GM21529 (cell line): ENCODE measurements at regions not wholly inside any gene's neighbourhood (a gene's known extent, or its start where the extent isn't known, plus 50 kb on each side); places are given as distances from the start of the nearest gene placed in this dataset.
"Not testable (repeated sequence)": the region's sequence is repeated elsewhere in the genome, so short reads cannot be mapped to it uniquely, and the experiment has no call there.

Experiments used
- ATAC-seq: cut with Tn5 transposase; IDR thresholded peaks from one replicate; pipeline ENCODE4 v1.9.1; 2021; ENCODE audit not compliant: unreplicated experiment

DNA sequence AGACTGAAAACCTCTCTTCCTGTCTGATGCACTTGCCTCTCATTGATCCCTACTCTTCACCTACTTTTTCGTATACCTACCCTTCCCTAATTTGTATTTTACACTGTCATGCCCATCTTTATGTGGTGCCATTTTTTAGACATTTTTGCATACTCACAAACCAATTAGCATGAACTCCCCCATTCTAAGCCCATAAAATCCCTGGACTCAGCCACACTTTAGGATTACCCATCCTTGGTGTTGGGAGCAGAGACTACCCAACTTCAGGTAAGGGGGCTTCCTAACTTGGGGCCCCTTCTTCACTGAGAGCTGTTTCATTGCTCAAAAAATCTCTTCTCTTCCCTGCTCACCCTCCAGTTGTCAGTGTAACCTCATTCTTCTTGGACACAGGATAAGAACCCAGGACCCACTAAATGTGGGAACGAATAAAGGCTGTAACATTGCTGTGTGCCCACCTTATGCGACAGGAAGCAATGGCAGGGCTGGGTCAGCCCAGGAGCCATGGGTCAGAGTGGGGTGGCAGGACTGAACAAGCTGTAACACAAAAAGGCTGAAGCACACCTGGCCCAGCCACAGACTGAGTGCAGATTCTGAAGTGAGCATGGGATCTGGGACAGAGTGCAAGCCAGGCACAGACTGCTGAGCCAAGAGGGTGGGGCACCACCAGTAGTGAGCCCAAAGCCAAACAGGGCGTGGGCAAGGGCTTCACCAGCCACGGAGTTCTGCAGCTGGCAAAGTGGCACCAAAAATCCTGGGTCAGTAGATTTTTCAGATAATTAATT, 789.1 kb upstream of the HS3ST5 start:
- ATAC-seq: no peak

GRCh38 chr6:115121513-115121912, 778.7 kb upstream of the HS3ST5 start:
- ATAC-seq: not testable (repeated sequence)

DNA sequence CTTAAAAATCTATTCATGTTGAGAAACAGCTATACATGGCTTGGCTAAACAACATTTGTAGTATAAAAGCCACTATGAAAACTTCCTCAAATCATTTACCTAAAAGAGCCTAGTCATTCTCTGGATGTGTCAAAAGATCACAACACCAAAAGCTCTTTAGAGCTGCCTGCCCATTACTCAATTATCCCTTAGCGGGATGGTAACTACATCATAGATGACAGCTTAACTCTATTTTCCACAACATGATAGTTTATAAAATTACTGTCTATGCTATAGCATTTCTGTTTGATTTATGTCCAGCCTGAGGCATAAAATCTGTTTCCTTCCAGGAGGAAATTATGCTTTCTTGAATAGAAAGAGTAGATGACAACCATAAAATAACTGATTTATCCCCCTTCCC, 777.6 kb upstream of the HS3ST5 start:
- ATAC-seq: no peak

DNA sequence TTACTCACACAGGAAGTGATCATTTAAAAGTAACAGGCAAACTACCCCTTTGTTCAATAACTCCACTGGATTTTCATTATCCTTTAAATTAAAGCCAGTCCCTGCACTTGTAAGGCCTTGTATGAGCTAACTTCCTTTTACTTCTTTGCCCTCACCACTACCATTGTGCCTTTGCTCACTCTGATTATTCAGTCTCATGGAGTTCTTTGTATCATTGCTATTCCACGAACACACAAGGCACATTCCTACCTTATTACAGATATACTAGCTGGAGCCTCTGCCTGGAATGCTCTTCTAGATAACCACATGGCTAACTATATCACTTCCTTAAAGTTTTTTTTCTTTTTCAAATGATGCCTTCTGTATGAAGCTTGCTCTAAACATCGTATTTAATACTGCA, 748.6 kb upstream of the HS3ST5 start:
- ATAC-seq: no peak

GRCh38 chr6:115078555-115078954, 735.7 kb upstream of the HS3ST5 start:
- ATAC-seq: no peak

DNA sequence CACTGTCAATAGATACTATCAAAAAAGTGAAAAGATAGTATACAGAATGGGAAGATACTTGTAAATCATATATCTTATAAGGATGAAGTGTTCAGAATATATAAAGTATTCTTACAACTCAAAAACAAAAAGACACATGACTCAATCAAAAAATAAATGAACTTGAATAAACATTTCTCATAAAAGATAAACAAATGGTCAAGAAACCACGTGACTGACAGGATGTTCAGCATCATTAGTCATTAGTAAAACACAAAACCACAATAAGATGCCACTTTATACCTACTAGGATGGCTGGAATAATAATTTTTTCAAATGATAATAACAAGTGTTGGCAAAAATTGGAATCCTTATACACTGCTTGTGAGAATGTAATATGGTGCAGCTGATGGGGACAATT, 729.1 kb upstream of the HS3ST5 start:
- ATAC-seq: no peak

DNA sequence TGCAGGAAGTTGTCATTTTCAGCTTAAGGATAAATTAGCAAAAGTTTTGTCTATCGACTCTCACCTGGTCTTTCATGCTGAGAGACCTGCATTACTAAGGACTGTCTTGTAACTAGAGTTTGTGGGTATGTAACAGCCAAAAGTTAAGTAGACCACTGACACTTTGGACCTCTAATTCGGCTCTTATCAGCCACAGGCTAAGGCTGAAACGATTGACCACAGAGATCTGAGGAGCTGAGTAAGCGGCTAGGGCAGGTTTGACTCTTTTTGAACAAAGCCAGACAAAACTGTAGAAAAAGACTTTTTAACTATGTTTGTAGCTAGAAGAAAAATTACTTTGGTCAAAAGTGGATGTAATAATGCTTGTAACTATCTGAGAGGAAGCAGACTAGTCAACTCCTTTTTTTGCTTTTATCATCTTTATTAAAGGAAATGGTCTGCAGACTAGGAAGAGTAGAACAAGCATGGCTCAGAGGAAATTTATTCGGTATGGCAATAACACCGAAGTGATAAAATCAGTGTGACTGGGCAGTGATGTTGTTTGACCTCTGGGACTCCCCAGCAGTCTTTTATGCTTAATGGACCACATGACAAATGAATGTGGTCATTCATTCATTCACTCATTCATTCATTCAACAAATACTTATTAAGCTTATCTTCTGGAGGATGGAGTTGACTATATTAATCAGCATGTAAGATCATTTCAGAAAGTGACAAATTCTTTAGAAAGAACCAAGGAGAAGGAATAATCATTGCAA, 725.0 kb upstream of the HS3ST5 start:
- no peak for ATAC-seq

DNA sequence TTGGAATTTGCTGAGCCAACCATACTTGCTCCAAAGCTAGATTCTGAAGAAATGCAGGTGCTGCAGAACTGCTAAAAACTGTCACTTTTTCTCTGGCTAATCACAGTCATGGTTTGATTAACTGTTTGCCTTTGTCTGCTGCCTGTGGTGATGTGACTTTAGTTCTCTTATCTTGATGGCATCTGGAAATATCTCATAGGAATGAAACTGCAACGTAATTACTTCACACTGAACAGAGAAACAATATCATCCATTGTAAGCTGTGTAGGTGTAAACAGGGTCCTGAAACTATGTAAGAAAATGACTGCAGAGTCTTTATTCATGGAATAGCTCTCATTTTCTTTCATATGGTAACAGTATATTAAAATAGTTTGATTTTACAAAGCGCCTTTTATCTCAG, 721.9 kb upstream of the HS3ST5 start:
- no peak for ATAC-seq

- ATAC-seq: no peak
Observed at GRCh38 chr6:115060581-115060980, 717.8 kb upstream of the HS3ST5 start.

DNA sequence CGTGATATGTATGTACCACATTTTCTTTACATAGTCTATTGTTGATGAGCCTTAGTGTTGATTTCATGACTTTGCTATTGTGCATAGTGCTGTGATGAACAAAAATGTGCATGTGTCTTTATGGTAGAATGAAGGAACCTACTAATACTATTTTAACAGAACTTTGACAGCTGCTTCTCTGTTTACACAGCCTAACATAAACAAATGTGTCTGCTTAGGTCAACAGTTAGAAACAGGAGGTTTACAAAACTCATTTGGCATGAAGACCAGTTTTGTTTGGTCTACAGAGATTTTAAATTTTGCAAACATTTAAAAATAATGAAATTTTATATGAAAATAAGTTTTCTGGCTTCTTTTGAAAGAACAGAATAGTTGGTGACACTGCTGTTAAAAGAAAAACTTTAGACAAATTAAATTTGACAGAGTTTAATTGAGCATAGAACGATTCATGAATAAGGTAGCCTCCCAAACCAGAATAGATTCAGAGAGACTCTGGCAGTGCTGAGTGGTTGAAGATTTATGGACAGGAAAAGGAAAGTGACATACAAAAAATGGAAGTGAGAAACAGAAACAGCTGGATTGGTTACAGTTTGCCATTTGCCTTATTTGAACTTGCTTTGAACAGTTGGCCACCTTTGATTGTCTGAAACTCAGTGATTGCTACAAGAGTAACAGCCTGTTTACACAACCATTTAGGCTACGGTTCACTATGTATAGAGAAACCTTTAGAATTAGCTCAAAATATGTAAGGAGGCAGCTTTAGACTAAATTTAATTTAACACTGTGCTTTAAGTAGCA, 715.8 kb upstream of the HS3ST5 start:
- ATAC-seq: peak; percentile 37

DNA sequence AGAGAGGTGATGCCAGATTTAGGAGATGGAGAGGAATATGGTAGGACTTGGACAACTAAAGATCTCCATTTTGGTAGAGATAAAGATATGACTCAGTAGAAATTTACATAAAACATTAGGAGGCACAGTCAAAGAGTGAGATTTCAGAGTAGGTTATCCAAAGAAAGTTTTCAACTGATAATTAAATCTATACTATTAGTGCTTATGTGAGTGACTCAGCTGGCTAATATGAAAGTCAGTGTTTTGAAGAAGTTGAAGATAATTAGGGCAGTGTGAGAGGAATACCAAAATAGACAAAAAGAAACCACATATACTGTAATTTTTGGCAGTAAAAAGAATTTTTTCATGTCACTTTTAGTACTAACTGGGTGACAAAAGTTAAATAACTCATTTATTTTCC, 712.8 kb upstream of the HS3ST5 start:
- no peak for ATAC-seq

DNA sequence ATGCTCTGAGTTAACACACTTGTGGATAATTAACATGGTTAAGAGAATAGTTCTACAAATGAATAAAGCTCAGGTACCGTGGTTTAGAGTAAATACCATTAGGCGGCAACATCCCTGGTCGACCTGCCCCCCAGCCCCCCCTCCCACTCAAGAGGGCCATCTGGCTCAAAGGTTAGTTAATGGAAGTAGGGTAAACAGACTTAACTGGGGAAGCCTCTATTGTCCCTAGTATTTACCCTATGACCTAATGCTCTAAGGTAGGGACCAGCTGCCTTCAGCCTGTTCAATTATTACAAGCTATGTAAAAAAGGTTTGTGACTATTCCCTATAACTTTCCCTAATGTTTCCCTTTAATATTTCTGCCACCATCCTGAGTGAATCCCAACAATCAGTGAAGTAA, 711.4 kb upstream of the HS3ST5 start:
- not testable (repeated sequence) for ATAC-seq

- ATAC-seq: no peak
Observed at GRCh38 chr6:115053169-115053860, 710.5 kb upstream of the HS3ST5 start.

DNA sequence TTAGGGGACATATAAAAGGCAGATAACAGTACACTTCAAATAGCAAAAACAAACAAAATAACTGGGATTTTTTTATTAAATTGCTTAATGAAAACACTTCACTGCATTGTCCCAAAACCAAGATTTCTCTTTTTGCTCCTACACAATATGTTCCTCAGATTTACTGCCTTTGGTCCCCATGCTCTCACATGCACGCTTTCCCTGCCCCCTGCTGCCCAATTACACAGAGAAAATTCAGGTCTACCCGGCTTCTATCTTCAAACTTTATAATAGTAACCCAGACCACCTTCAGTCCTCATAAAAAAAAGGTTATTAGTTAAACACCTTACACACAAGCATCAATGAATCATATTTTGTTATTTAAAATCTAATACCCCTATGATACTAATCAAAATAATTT, 673.8 kb upstream of the HS3ST5 start:
- no peak for ATAC-seq

DNA sequence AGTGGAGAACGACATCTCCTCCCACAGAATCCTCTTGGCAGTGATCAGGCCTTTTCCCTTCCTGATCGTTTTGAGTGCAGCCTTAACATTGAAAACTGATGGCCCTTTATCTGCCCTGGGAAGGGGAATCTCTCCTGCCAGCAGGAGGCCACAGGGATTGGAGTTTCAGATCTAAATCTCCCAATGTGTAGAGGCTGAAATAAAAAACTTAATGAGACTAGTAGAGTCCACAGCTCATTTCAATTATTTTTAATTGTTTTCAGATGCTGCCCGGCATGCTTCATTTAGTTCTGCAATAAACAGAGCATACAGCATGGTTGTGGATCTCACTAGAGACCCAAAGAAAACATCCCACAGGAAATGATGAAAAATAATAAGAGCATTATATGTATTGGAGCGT, 662.2 kb upstream of the HS3ST5 start:
- ATAC-seq: no peak

DNA sequence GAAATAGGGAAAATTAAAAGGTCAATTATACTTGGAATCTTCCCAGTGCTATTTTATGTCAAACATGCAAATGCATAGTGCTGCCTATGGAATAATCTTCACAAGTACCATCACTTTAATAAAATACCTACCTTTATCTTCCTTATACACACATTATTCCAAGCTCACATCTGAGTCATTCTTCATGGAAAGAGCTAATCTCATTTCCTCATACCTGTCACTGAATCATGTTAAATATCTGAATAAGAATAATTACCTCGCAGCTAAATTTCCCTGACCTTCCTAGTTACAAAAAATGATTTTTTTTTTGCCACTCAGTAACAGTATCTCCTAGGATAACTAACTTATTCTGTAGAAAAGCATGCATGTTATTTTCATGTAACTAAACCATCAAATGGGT, 661.4 kb upstream of the HS3ST5 start:
- no peak for ATAC-seq

DNA sequence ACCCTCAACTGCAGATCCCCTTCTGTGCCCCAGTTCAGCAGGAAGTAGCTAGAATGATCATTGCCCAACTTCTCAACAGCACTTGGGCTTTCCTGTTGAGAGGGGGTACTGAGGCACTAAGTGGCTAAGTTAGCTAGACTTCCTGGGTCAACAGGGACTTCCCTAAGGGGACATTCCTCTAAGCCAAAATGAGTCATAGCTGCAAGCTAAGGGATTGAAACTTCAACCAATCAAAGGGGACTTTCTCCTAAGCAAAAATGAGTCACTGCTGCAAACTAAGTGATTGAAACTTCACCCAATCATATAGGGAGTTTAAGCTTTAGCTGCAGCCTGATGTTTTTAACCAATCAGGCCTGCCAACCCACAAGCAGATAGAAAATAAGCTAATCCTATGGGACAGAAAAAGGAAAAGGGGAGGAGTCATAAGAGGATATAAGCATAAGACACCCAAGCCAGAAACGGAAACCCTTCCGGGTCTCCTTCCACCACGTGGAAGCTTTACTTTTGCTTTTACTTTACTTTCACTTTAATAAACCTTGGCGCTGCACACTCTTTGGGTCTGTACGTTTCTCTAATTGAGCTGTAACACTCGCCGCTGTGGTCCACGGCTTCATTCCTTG, 659.0 kb upstream of the HS3ST5 start:
- no peak for ATAC-seq

DNA sequence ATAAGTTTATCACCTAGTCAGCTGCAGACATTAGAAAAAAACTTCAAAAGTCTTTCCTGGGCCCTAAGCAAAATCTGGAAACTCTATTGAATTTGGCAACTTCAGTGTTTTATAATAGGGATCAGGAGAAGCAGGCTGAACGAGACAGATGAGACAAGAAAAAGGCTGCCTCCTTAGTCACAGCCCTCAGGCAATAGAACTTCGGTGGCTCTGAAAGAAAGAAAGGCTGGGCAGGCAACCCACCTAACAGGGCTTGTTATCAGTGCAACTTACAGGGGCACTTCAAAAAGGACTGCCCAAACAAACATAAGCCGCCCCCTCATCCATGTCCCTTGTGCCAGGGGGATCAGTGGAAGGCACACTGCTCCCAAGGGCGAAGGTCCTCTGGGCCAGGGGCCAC, 657.9 kb upstream of the HS3ST5 start:
- ATAC-seq: no peak

GRCh38 chr6:114998492-114998891, 655.7 kb upstream of the HS3ST5 start:
- no peak for ATAC-seq

DNA sequence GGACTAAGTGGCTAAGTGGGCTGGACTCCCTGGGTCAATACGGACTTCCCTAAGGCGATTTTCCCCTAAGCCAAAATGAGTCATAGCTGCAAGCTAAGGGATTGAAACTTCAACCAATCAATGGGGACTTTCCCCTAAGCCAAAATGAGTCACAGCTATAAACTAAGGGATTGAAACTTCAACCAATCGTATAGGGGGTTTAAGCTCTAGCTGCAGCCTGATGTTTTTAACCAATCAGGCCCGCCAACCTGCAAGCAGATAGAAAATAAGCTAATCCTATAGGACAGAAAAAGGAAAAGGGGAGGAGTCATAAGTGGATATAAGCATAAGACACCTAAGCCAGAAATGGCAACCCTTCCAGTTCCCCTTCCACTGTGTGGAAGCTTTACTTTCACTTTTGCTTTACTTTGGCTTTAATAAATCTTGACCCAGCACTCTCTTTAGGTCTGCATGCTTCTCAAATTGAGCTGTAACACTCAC, 655.0 kb upstream of the HS3ST5 start:
- peak; percentile 79 for ATAC-seq

DNA sequence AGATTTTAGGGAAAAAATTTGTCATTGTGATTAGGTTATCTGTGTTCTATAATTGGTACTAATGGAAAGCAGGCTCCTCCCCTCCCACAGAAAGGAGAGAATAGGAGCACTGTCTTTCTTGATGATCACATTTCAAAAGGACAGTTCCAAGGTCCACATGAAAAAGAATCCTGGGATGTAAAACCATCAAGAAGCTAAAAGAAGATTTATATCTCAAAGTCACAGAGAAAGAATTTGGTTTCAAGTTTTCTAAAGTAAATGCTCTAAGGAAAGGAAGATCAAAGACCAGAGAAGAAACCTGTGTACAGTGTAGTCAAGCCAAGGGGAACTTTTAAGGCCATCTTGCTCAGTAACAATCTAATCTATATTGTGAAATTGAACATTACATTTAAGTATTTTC, 652.7 kb upstream of the HS3ST5 start:
- ATAC-seq: no peak
